IMR-90 (cell line): ENCODE measurements at regions not wholly inside any gene's neighbourhood (a gene's known extent, or its start where the extent isn't known, plus 50 kb on each side); places are given as distances from the start of the nearest gene placed in this dataset.

ENCODE experiments used
- CEBPB ChIP-seq: IDR thresholded peaks from 2 replicates; pipeline ENCODE4 v1.6.1; 2012; ENCODE audit warnings: low read depth, low read length, improper control_type of control experiment
- CHD1 ChIP-seq: IDR thresholded peaks from 2 replicates; pipeline ENCODE4 v1.6.1; 2012; ENCODE audit warnings: low read depth, low read length, improper control_type of control experiment
- CTCF ChIP-seq: conservative IDR thresholded peaks from 2 replicates; pipeline ENCODE4 v1.5.1; 2012; ENCODE audit warnings: mild to moderate bottlenecking, low read depth, low read length, improper control_type of control experiment
- MAFK ChIP-seq: IDR thresholded peaks from 2 replicates; pipeline ENCODE4 v1.6.1; 2012; ENCODE audit warnings: low read depth, low read length, improper control_type of control experiment
- MXI1 ChIP-seq: IDR thresholded peaks from 2 replicates; pipeline ENCODE4 v1.6.1; 2012; ENCODE audit warnings: low read depth, mild to moderate bottlenecking, low read length, moderate library complexity, borderline replicate concordance
- POLR2A ChIP-seq: IDR thresholded peaks from 2 replicates; pipeline ENCODE4 v1.6.1; 2012; ENCODE audit warnings: mild to moderate bottlenecking, low read depth, low read length
- RAD21 ChIP-seq: IDR thresholded peaks from 2 replicates; pipeline ENCODE4 v1.6.1; 2012; ENCODE audit warnings: low read length, improper control_type of control experiment
- RFX5 ChIP-seq: IDR thresholded peaks from 2 replicates; pipeline ENCODE4 v1.8.0; 2012; ENCODE audit warnings: low read depth, mild to moderate bottlenecking, low read length, moderate library complexity
- SMC3 ChIP-seq: fragments of 150-350 bp; IDR thresholded peaks from 2 replicates; pipeline ENCODE4 v1.6.1; 2016; ENCODE audit warnings: low read depth, mild to moderate bottlenecking, antibody characterized with exemption, low read length, moderate library complexity
- USF2 ChIP-seq: fragments of 150-350 bp; IDR thresholded peaks from 2 replicates; pipeline ENCODE4 v1.6.1; 2017; ENCODE audit warnings: mild to moderate bottlenecking, antibody characterized with exemption, low read length, low read depth

- no peak for TF ChIP-seq CTCF
- no peak for TF ChIP-seq POLR2A
- no peak for TF ChIP-seq MAFK
- no peak for TF ChIP-seq CHD1
- no peak for TF ChIP-seq USF2
- TF ChIP-seq SMC3 = no peak
- no peak for TF ChIP-seq RAD21
- no peak for TF ChIP-seq MXI1
- TF ChIP-seq RFX5 = no peak
- TF ChIP-seq CEBPB = no peak
Measured at GRCh38 chr9:26504057-26504456, 388.5 kb downstream of the CAAP1 start.
